Panc1 (cell line): ENCODE measurements at regions not wholly inside any gene's neighbourhood (a gene's known extent, or its start where the extent isn't known, plus 50 kb on each side); places are given as distances from the start of the nearest gene placed in this dataset.

Experiments used
- ATAC-seq: fragments of 200-7000 bp; cut with Tn5 transposase; 2 replicates; pipeline ENCODE4 v1.9.1; 2020; ENCODE audit warnings: mild to moderate bottlenecking, moderate library complexity
- BruUV-seq: library from RNA; stranded (reverse); fragments of 400-500 nt; replicated peaks from 2 replicates; lab custom pipeline; 2021; lab: Mats Ljungman, UMichigan
- CTCF ChIA-PET: fragments of 300-600 bp; sonication (Branson Sonifier 250); formaldehyde crosslinking; loops from one replicate; lab custom pipeline; 2022; ENCODE audit warnings: antibody characterized with exemption; lab: Charles Lee
- POLR2A ChIA-PET: fragments of 300-600 bp; sonication (Branson Sonifier 250); formaldehyde crosslinking; loops from one replicate; lab custom pipeline; 2022; ENCODE audit warnings: antibody characterized with exemption; lab: Charles Lee
- DNase-seq: peaks from one replicate; pipeline ENCODE4 v3.0.0-alpha.2; 2010; ENCODE audit warnings: low read depth, low spot score
- H3K27ac ChIP-seq: 2 replicates; pipeline ENCODE4 v1.5.1; 2011; ENCODE audit warnings: mild to moderate bottlenecking, low read length, inconsistent platforms
- H3K27me3 ChIP-seq: fragments of 200-500 bp; sonication (Bioruptor generic); 2 replicates; pipeline ENCODE4 v1.6.0; 2014; ENCODE audit warnings: low read length, inconsistent platforms; ENCODE audit not compliant: control insufficient read depth, insufficient read depth
- H3K36me3 ChIP-seq: fragments of 200-500 bp; sonication (Bioruptor generic); 2 replicates; pipeline ENCODE4 v1.5.1; 2014; ENCODE audit warnings: inconsistent platforms, mild to moderate bottlenecking, low read length, moderate library complexity; ENCODE audit not compliant: control insufficient read depth, insufficient read depth
- H3K4me1 ChIP-seq: 2 replicates; pipeline ENCODE4 v1.5.1; 2011; ENCODE audit warnings: inconsistent platforms, mild to moderate bottlenecking, low read length, moderate library complexity; ENCODE audit not compliant: control insufficient read depth, insufficient read depth
- H3K4me3 ChIP-seq, 2 experiments: 2 replicates each; pipeline ENCODE4 v1.5.1; 2011 to 2012; ENCODE audit warnings: low read depth in 2 of 2, low read length in 2 of 2, mild to moderate bottlenecking in 2 of 2, inconsistent platforms in 1 of 2, moderate library complexity in 1 of 2
- H3K9me3 ChIP-seq: fragments of 200-500 bp; sonication (Bioruptor generic); 2 replicates; pipeline ENCODE4 v1.5.1; 2014; ENCODE audit warnings: low read depth, mild to moderate bottlenecking, inconsistent platforms, low read length, moderate library complexity; ENCODE audit not compliant: control insufficient read depth, insufficient read depth
- POLR2AphosphoS5 ChIP-seq: IDR thresholded peaks from 2 replicates; pipeline ENCODE4 v1.6.1; 2012; ENCODE audit warnings: mild to moderate bottlenecking, low read depth, low read length, moderate library complexity
- SIN3A ChIP-seq: IDR thresholded peaks from 2 replicates; pipeline ENCODE4 v1.6.1; 2012; ENCODE audit warnings: low read depth, mild to moderate bottlenecking, low read length, moderate library complexity, borderline replicate concordance; ENCODE audit not compliant: insufficient read depth
- TCF7L2 ChIP-seq: IDR thresholded peaks from 2 replicates; pipeline ENCODE4 v1.6.1; 2011; ENCODE audit warnings: mild to moderate bottlenecking, low read depth, low read length, inconsistent platforms
- in situ Hi-C: cut with HindIII; loops from 2 replicates; pipeline ENCODE4 v1.10.0; 2016; ENCODE audit warnings: low sequenced_read_pairs, low pct_unique_long_range_greater_than_20kb
- intact Hi-C: fragments of 100-400 bp; cut with micrococcal nuclease; formaldehyde crosslinking; loops from one replicate; pipeline ENCODE4 v1.10.0; 2022; ENCODE audit not compliant: unreplicated experiment
- TF ChIP-seq, protein P1 (sequence below): fragments of 450-650 bp; IDR thresholded peaks from 2 replicates; pipeline ENCODE4 v1.5.1; 2017; ENCODE audit warnings: mild to moderate bottlenecking
- TF ChIP-seq, protein P2 (sequence below), 2 experiments: IDR thresholded peaks; 2 replicates each; pipeline ENCODE4 v1.6.1; 2011 to 2012; ENCODE audit warnings: low read depth in 2 of 2, control low read depth in 1 of 2, low read length in 1 of 2, mild to moderate bottlenecking in 1 of 2, moderate library complexity in 1 of 2; ENCODE audit not compliant: insufficient read depth in 1 of 2

DNA sequence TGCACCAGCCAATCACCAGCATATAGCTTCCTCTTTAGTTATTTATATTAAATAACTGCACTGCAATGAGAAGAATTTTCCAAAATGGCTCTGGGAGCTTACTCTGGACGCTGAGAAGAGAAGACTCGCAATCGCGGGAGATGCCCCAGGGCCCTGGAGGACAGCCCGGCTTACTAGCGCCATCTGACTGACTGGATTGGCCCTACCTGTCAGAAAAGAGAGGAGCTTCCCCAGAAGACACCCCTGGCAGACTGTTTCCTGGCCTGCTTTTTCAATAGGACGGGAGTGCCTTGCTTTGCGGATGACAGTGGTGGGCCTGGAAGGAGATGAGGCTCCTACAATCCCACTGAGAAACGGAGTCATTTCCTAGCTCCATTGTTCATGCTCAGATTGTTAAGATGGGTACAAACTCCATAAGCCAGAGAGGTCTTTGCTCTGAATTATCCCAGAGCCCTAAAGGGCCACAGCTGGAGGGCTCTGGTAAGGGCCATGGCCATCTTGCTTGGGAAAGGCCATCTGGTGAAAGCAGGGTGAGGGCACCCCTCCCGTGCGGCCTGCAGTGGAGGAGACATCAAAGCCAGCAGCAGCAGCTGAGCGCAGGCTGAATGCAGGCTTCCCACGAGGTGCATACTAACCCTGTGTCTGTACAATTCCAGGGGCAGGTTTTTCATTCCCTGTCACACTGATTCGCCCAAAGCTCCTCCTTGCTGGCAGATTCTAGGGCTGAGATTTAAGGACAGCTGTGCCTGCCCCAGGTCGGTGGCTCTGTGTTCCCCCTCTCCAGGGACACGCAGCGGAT is 92.1 kb downstream of the GALR1 start:
- TF ChIP-seq SIN3A (no peak), POLR2AphosphoS5 (no peak), TCF7L2 (no peak)
- TF ChIP-seq, protein P1, sequence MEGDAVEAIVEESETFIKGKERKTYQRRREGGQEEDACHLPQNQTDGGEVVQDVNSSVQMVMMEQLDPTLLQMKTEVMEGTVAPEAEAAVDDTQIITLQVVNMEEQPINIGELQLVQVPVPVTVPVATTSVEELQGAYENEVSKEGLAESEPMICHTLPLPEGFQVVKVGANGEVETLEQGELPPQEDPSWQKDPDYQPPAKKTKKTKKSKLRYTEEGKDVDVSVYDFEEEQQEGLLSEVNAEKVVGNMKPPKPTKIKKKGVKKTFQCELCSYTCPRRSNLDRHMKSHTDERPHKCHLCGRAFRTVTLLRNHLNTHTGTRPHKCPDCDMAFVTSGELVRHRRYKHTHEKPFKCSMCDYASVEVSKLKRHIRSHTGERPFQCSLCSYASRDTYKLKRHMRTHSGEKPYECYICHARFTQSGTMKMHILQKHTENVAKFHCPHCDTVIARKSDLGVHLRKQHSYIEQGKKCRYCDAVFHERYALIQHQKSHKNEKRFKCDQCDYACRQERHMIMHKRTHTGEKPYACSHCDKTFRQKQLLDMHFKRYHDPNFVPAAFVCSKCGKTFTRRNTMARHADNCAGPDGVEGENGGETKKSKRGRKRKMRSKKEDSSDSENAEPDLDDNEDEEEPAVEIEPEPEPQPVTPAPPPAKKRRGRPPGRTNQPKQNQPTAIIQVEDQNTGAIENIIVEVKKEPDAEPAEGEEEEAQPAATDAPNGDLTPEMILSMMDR = no peak
- TF ChIP-seq, protein P2, sequence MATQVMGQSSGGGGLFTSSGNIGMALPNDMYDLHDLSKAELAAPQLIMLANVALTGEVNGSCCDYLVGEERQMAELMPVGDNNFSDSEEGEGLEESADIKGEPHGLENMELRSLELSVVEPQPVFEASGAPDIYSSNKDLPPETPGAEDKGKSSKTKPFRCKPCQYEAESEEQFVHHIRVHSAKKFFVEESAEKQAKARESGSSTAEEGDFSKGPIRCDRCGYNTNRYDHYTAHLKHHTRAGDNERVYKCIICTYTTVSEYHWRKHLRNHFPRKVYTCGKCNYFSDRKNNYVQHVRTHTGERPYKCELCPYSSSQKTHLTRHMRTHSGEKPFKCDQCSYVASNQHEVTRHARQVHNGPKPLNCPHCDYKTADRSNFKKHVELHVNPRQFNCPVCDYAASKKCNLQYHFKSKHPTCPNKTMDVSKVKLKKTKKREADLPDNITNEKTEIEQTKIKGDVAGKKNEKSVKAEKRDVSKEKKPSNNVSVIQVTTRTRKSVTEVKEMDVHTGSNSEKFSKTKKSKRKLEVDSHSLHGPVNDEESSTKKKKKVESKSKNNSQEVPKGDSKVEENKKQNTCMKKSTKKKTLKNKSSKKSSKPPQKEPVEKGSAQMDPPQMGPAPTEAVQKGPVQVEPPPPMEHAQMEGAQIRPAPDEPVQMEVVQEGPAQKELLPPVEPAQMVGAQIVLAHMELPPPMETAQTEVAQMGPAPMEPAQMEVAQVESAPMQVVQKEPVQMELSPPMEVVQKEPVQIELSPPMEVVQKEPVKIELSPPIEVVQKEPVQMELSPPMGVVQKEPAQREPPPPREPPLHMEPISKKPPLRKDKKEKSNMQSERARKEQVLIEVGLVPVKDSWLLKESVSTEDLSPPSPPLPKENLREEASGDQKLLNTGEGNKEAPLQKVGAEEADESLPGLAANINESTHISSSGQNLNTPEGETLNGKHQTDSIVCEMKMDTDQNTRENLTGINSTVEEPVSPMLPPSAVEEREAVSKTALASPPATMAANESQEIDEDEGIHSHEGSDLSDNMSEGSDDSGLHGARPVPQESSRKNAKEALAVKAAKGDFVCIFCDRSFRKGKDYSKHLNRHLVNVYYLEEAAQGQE (IDR thresholded peaks at IDR 0.05; ENCODE audit: insufficient read depth in 1 of 2, low read depth in 2 of 2, low read length in 1 of 2) = no peak
- no TSS peak for BruUV-seq
- intact Hi-C loops = no loop called here
- ChIA-PET CTCF (no interaction called here), POLR2A (no interaction called here)
- Histone ChIP-seq H3K27me3 (no peaks in the 10 kb centered on the region), H3K4me1 (no peaks in the 10 kb centered on the region), H3K27ac (no peak overlapping the region), H3K4me3 (no peak overlapping the region), H3K36me3 (no peaks in the 10 kb centered on the region), H3K9me3 (no peaks in the 10 kb centered on the region)
- in situ Hi-C loops = no loop called here
- ATAC-seq (no peak; the same call in 1 of the 2 replicates), DNase-seq (no peak)

DNA sequence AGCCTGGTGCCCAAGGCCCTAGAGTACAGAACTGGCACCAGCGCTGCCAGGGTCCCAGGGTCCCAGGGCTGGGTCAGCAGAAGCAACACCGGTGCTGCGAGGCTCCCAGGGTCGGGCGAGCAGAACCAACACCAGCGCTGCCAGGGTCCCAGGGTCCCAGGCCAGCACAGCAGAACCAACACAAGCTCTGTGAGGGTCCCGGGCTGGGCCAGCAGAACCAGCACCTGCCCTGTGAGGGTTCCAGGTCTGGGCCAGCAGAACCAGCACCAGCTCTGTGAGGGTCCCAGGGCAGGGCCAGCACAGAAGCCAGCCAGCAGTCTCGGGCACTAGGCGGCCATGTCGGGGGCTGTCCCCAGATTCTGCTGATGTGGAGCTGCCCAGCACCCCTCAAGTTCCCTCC is 93.1 kb downstream of the GALR1 start:
- Histone ChIP-seq H3K4me1 (no peaks in the 10 kb centered on the region), H3K36me3 (no peaks in the 10 kb centered on the region), H3K27me3 (no peaks in the 10 kb centered on the region), H3K9me3 (no peaks in the 10 kb centered on the region), H3K4me3 (no peak overlapping the region), H3K27ac (no peak overlapping the region)
- in situ Hi-C loops = no loop called here
- DNase-seq (no peak), ATAC-seq (no peak)
- TF ChIP-seq SIN3A = no peak
- TF ChIP-seq, protein P2 (IDR thresholded peaks at IDR 0.05; ENCODE audit: insufficient read depth in 1 of 2, low read depth in 2 of 2, low read length in 1 of 2) = no peak
- no TSS peak for BruUV-seq
- intact Hi-C loops = no loop called here
- POLR2A ChIA-PET = no interaction called here
- CTCF ChIA-PET = no interaction called here
